Stimulated activated CD4-positive, alpha-beta T cell treated with anti-CD3 and anti-CD28 coated beads, TNF-alpha, amount 100 ng/mL, for 24 hours (primary cell): ENCODE measurements at regions not wholly inside any gene's neighbourhood (a gene's known extent, or its start where the extent isn't known, plus 50 kb on each side); places are given as distances from the start of the nearest gene placed in this dataset.
"Not testable (repeated sequence)": the region's sequence is repeated elsewhere in the genome, so short reads cannot be mapped to it uniquely, and the experiment has no call there.

Source experiments
- DNase-seq, 3 experiments: peaks; one replicate each; pipeline ENCODE4 v3.0.0-alpha.2; 2020; ENCODE audit warnings: low read depth in 3 of 3

- DNase-seq: no peak
These were observed 765.7 kb upstream of the IGFBP7 start for GRCh38 chr4:57875829-57876392.

GRCh38 chr4:57866468-57867171, 756.4 kb upstream of the IGFBP7 start:
- DNase-seq: no peak

- DNase-seq: no peak
These were observed 755.1 kb upstream of the IGFBP7 start for GRCh38 chr4:57865264-57865663.

- no peak for DNase-seq
These were observed 744.6 kb upstream of the IGFBP7 start for GRCh38 chr4:57854748-57855147.

- no peak for DNase-seq
These were observed 740.0 kb upstream of the IGFBP7 start for GRCh38 chr4:57850141-57850540.

- no peak for DNase-seq
These were observed 721.9 kb upstream of the IGFBP7 start for GRCh38 chr4:57832083-57832482.

GRCh38 chr4:57789666-57790065, 679.5 kb upstream of the IGFBP7 start:
- DNase-seq: no peak

- no peak for DNase-seq
These were observed 667.7 kb upstream of the IGFBP7 start for GRCh38 chr4:57777876-57778275.

- DNase-seq: no peak
These were observed 664.5 kb upstream of the IGFBP7 start for GRCh38 chr4:57774681-57775080.

GRCh38 chr4:57774171-57774570, 664.0 kb upstream of the IGFBP7 start:
- DNase-seq: no peak

- DNase-seq: no peak
These were observed 656.2 kb upstream of the IGFBP7 start for GRCh38 chr4:57766341-57766740.

GRCh38 chr4:57764856-57765255, 654.7 kb upstream of the IGFBP7 start:
- DNase-seq: no peak

- no peak for DNase-seq
These were observed 652.9 kb upstream of the IGFBP7 start for GRCh38 chr4:57763070-57763469.

GRCh38 chr4:57740625-57741190, 630.5 kb upstream of the IGFBP7 start:
- DNase-seq: no peak

GRCh38 chr4:57736781-57737180, 626.6 kb upstream of the IGFBP7 start:
- DNase-seq: no peak

GRCh38 chr4:57734104-57734670, 624.0 kb upstream of the IGFBP7 start:
- no peak for DNase-seq

- DNase-seq: not testable (repeated sequence)
These were observed 619.8 kb upstream of the IGFBP7 start for GRCh38 chr4:57729775-57730570.

- no peak for DNase-seq
These were observed 616.0 kb upstream of the IGFBP7 start for GRCh38 chr4:57726154-57726553.

- no peak for DNase-seq
These were observed 609.3 kb upstream of the IGFBP7 start for GRCh38 chr4:57719456-57719855.

GRCh38 chr4:57714313-57714712, 604.1 kb upstream of the IGFBP7 start:
- not testable (repeated sequence) for DNase-seq

GRCh38 chr4:57710053-57710452, 599.9 kb upstream of the IGFBP7 start:
- DNase-seq: no peak

GRCh38 chr4:57691370-57691769, 581.2 kb upstream of the IGFBP7 start:
- no peak for DNase-seq
